Stimulated activated CD8-positive, alpha-beta memory T cell treated with anti-CD3 and anti-CD28 coated beads, Interleukin-12 subunit alpha, Interleukin-12 subunit beta, amount 100 ng/mL, for 24 hours (primary cell): ENCODE measurements at regions not wholly inside any gene's neighbourhood (a gene's known extent, or its start where the extent isn't known, plus 50 kb on each side); places are given as distances from the start of the nearest gene placed in this dataset.

Experiments used
- DNase-seq: peaks from one replicate; pipeline ENCODE4 v3.0.0-alpha.2; 2020; ENCODE audit errors: extremely low read depth

DNA sequence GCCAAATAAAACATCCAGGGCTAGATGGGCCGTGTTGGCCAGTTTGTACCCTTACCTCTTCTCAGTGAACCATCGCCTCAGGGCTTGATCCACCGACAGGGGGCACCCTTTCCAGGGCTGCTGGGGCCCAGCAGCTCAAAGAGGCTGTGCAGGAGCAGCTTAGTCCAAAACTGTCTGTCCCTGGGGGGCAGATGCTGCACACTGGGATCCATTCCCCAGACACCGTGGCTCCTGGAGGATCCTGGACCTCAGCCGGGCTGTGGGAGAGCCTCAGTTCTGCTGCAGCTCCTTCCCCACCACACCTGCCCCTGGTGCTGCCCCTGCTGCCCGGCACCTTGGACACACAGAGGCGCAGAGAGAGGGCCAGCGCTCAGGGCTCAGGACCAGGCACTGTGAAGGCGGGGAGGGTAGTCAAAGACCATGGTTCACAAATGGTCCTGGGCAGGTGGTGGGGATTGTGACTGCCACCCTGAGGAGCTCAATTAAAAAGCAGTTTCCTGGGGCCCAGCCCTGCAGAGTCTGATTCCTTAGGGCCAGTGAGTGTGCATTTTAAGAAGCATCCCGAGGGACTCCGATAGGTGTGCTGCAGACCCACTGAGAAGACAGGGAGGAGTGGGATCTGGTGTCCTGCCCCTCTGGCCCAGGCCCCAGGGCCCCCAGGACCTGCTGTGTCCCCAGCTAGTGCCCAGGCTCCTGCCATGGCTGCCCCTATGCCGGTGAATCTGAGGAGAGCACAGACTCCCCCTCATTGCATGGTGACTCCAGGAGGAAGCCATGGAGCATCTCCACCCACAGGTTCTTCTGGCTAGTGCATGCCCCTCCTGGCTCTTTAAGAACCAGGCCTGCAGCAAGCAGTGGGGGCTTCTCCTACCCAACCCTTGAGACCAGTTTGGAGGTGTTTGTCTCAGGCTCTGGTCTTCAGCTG is 86.5 kb upstream of the PRR20G start:
- DNase-seq, result no peak

DNA sequence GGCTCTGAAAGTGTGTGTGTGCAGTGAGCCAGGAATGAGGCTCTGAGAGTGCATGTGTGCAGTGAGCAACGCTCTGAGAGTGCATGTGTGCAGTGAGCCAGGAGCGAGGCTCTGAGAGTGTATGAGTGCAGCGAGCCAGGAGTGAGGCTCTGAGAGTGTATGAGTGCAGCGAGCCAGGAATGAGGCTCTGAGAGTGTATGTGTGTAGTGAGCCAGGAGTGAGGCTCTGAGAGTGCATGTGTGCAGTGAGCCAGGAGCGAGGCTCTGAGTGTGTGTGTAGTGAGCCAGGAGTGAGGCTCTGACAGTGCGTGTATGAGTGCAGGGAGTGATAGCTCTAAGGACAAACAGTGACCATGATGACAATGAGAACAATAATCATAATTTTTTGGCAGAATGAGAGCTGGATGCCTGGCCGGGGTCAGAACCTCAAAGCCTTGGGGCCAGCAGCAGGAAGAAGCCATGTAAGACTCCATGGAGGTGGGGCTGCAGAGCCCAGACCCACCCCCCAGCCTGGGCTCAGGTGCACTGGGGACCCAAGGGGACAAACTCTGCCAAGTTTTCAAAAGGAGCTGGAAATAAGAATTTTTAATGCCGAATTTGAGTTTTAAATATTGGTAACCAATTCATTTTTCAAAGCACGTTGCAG is 85.7 kb upstream of the PRR20G start:
- DNase-seq, result no peak

DNA sequence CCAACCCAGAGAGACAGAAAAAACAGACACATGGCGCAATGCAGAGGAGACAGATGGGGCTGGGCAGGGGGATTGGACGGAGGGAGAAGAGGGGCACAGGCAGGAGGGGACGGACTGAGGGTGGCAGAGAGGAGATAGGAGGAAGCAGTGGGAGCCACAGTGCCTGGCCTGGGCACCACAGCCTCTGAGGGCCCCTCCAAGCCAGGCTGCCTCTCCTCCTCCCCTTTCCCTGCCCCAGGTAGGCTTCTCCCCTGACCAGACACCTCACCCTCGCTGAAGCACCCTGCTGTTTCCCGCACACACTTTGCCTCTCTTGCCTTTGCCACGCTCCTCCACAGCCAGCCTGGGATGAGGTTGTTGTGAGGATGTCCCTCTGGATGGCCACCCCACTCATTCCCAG is 84.0 kb upstream of the PRR20G start:
- no peak for DNase-seq

DNA sequence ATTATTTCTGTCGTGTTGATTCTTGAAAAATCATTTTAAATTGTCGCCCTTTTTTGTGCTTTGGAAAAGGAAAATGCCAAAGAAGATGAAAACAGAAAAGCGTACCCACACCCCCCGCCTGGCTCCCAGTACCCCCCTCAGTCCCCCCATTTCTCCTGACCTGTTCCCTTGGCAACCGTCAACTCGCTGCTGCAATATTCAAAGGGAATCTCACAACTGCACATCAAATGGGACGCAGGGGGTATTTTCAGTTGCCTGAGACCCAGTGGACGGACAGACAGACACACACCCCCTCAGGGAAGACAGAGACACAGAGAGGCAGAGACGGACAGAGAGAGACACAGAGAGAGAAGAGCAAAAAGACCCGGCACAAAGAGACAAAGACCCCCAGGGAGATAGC is 83.5 kb upstream of the PRR20G start:
- DNase-seq, result no peak

DNA sequence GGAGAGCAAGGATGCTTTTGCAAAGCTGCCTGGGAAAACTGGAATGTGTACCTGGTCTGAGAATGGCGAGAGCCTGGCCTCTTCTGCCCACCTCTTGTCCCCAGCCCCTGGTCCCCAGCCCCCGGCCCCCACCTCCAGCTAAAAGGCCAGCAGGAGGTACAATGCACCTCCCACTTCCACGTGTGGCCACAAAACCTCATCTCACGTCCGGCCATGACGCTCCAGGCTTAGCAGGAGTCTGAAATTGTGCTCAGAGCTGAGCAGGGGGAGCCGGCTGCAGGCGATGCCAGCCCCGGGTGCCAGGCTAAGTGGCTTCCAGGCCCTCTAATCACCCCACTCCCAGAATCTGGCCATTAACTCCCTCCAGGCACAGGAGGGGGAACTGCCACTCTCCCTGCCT is 83.1 kb upstream of the PRR20G start:
- no peak for DNase-seq

DNA sequence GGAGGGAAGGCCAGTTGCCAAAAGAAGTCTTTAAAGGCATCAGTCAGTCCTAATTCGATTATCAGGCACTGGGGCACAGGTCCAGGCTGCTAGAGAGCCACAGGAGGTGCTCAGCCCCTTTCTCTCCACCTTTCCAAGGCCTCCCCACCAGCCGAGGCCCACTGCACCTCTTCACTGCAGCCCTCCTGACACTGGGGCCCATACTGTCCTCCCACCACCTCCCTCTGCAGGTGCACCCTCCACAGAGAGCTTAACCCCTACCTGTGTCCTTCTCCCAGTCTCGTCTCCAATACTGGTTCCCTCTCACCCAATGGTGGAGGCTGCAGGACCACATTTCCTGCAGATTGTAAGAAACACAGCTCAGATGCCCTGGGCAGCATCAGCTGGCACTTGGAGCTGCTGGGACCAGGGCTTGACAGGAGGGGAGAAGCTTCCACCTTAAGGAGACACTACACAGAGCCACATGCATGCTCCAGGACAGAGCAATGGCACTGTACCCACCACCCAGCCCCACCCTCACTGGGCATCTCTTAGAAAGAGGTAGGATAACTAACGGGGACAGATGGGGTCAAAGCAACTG is 81.6 kb upstream of the PRR20G start:
- DNase-seq, result no peak

DNA sequence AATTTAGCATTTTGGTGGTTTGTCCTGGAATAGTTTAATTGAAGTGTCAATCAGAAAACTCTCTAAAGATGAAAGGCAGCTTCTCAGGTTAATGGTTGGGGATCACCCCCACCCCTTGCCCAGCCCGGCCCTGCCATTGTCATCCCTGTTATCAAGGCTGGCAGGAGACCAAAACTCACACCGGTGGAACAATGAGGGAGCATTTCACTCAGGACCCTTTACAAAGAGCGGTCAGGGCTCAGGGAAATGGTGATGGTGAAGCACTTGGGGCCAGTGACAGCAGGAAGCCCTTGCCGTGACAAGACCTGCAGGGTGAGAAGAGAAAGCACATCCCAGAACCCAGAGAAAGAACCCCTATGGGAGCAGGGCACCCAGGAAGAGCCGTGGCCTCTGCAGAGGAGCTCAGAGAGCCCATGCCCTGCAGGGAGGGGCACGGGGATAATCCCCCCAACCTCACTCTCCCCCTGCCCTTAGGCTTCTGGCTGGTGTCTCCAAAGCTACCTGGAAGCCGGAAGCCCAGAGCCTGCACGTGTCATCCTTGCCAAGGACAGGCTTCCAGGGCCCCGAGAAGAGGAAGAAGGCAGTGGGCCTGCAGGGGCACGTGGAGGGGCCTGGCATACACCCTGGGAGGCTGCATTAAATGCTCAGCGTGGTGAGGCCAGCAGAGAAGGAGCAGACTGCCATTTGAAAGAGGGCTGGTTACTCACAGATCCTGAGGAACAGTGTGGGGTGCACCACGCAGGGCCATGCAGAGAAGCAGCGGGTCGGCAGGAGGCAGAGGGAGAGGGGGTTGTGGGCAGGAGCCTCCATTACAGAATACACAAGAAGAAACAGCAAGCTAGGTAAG is 80.6 kb upstream of the PRR20G start:
- no peak for DNase-seq

DNA sequence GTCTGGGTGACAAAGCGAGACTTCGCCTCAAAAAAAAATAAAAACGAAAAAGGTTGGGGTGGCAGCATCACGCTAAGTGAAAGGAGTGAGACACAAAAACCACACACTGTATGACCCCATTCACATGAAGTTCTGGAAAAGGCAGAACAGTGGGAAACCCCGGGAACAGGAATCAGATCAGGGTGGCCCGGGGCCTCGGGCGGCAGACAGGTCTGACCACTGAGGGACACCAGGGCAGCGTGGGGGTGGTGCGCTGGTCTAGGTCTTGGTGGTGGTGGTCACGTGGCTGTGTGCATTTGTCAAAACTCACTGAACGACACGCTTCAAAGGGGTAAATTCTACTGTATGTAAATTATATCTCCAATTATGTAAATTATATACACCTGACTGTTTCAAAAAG is 79.7 kb upstream of the PRR20G start:
- DNase-seq, result no peak

DNA sequence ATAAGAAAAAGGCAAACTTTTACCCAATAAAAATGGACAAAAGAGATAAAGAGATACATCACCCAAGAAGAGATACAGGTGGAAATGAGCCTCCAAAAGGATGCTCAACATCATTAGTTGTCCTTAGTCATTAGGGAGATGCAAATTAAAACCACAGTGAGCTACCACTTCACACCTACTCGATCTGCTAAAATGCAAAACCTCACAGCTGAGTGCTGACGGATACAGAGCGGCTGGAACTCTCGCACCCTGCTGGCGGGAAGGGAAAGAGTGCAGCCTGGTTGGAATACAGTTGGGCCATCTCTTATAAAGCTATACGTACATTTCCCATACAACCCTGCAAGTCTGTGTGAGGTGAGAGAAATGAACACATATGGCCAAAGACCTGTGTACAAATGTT is 78.5 kb upstream of the PRR20G start:
- no peak for DNase-seq

DNA sequence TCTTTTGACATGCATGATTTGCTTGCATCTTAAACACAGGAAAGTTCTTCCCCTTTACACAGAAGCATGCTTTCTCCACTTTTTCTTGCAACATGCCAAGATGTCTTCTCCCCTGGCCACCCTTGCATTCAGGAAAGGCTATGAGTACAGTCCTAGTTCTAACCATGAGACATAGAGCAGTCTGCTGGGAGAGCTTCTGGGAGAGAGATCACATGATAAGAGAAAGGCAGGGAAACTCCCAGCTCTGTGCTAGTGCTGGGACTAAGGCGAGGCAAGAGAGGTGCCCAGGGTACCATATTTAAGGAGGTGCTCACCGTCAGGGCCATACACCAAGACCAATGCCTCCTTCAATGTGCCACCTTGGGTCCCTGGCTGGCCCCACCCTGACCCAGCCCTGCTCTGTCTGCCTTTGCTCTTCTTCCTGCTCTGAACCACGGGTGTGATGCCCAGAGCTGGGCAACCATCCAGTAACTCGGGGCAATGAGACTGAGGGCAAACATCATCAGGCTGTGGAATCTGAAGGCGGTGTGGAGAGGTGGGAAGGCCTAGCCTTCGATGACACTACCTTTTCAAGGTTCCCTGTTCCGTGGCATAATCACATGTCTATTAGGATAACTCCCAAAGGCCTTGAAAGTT is 77.4 kb upstream of the PRR20G start:
- DNase-seq, result no peak

DNA sequence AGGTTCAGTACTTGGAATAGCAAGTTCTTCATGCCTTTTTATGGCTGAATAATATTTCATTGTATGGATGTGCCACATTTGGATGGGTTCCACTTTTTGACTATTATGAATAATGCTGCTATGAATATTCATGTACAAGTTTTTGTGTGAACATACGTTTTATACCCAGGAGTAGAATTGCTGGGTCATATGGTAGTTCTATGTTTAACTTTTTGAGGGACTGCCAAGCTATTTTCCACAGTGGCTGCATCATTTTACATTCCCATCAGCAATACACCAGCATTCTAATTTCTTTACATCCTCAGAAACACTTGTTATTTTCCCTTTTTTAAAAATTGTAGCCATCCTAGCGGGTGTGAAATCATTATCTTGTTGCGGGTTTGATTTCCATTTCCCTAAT is 76.0 kb upstream of the PRR20G start:
- no peak for DNase-seq

DNA sequence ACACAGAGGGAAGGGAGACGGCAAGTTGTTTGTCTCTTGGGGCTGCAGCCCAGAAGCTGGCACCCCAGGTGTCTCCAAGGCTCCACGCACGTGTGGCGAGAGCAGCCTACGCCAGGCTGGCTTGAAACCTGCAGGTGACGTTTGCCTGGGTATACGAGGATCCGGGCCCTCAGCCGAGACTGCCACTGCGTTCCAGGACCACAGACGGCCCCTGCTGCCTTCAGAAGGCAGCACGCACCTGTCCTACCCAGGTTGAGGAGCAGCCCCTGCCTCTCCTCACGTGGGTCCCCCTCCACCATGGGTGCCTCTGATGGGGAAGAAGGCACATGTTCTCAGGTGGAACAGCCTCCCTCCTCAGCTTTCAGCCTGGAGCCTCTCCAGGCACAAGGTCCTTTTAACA is 75.3 kb upstream of the PRR20G start:
- no peak for DNase-seq

DNA sequence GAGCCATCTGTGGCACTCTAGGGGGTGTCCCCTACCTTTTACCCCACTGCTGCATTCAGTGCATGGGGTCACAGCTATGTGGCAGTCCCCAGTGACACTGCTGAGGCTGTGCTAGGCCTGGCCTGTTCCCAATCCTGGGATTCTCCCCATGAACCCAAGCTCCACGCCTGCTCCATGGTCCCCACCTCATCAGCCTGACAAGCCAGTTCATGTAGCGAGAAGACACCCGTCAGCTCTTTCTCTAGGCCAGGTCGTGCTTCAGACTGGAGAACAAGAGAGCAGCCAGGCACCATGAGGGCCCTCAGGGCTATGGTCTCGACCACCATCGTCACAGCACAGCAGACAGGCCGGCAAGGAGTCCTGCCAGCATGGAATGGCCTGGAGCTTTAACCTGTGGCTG is 72.8 kb upstream of the PRR20G start:
- DNase-seq, result no peak

DNA sequence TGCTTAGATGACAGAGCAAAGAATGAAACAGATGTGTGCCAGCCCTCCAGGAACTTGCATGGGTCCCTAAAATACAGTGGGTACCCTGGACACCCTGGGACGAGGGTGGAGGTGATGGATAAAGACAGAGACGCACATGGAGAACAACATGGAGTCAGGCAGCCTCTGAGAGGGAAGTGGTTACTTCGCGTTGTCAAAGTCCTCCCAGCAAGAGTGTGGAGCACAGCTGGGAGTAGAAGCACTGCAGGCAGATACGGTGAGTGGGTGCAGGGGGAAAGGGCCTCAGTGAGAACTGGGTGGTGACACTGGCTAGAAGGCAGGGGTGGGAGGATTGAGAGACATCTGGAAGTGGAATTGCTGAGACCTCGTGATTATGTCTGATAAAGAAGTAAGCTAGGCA is 70.8 kb upstream of the PRR20G start:
- no peak for DNase-seq

DNA sequence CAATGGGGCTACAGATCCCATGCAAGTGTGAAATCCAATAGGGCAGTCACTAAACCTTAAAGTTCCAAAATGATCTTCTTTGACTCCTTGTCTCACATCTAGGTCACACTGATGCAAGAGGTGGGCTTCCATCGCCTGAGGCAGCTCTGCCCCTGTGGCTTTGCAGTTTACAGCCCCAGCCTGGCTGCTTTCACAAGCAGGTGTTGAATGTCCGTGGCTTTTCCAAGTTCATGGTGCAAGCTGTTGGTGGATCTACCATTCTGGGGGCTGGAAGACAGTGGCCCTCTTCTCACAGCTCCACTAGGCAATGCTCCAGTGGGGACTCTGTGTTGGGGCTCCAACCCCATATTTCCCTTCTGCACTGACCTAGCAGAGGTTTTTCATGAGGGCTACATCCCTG is 68.5 kb upstream of the PRR20G start:
- no peak for DNase-seq

DNA sequence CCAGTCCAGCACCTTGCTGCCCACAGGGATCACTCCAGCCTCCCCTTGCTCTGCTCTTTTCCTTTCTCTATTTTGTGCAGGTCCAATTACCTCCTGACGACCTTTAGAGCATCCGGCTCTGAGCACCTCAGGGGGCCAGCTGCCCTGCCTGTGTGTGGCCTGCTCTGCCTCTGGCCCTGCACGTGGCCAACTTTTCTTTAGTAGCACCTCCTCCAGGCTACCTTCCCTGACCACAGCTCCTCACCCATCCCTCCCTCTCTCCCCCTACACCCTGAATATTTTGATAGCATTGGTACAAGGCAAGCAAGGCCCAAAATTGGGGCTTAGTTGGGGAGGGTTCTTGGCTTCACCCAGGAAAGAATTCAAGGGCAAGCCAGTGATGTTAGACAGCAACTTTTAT is 66.9 kb upstream of the PRR20G start:
- no peak for DNase-seq

DNA sequence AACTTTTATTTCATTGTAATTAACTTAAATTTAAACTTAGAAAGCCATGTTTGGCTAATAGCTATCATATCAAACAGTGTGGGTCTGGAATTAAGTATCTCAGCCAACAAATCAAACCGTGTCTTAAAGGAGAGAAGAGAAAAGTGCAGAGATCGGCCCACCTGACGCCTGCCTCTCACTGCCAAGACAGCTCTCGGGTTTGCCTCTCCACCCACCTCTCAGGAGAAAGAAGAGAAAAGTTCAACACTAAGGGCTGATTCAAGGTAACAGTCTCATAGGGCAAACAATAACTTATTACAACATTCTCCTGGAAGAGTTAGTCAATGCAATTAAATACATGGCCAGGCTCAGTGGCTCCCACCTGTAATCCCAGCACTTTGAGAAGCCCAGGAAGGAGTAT is 64.8 kb upstream of the PRR20G start:
- DNase-seq, result no peak

DNA sequence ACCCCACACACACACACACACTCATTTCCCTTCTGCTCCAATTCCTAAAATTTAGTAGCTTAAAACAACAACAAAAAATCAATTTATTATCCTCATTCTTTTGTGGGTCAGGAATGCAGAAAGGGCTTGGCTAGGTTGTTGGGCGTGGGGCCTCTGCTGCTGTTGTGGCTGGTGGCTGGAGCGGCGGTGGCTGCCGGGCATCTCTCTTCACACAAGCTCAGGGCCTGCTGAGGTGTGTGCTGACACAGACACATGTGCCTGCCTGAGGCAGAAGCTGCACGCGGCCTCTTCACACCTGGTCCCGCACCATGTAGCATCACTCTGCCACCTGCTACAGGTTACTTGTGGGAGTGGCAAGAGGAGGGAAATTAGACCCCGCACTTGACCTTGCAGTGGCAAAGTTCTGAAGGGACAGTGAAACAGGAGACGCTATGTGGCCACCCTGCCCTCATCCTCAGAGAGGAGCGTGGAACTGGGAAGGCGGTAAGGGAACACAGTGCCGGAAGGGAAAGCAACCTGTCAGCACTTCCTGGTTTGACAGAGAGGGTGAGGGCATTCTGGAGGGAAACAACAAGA is 64.0 kb upstream of the PRR20G start:
- DNase-seq, result no peak

DNA sequence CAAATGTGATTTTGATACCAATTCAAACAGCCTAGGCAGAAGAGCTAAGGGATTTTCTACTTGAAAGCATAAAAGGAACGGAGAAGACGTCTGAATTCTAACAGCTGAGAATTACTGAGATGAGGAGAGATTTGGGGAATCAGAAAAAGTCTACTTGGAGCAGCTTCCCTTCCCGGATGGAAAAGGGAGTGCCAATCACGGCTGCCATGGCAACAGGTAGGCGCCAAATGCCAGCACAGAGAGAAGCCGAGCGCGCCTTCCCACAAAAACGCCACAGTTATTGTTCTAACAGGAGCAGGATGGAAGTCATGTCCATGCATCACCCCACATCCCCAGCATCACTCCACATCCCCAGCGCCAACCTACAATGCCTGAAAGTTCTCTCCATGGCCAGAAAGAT is 63.5 kb upstream of the PRR20G start:
- no peak for DNase-seq

DNA sequence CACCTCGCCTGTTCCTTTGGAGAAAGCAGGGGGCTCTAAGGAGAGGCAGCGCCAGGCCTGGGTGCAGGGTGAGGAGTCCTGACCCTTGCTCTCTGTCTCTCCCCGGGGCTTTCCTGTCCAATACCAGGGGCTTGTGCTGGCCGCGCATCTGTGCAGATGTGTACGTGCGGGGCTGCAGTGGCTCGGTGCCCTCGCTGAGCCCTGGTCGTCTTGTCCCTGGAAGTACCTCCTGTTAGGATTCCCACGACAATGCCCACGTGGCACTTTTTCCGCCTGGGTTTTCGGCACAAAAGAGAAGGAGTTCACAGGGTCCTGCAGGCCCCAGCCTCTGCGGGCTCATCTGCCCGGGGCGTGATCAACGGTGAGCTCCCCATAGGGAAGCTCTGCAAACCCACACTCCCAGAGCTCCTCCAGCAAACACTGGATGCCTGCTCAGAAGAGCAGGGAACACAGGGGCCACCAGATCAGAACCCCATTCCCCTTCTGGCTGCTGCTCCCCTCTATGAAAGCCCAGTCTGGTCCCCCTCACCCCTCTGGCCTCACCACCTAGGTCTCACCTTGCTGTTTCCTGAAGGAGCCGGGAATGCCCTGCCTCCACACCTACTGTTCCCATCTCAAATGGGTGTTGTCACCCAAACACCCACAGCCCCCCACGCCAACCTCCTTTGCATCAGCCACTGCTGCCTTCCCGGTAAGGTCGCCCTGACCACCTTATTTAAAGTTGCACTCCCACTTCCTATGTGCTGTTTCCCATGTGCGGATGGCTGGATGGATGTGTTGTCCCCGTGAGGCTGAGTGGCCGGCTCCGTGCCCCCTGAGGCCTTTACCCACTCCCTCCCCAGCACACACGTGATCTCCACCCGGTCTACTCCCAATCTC is 62.6 kb upstream of the PRR20G start:
- DNase-seq, result no peak
